Fibroblast of mammary gland (primary cell): ENCODE measurements at regions not wholly inside any gene's neighbourhood (a gene's known extent, or its start where the extent isn't known, plus 50 kb on each side); places are given as distances from the start of the nearest gene placed in this dataset.
"Not testable (repeated sequence)": the region's sequence is repeated elsewhere in the genome, so short reads cannot be mapped to it uniquely, and the experiment has no call there.

Experiments
- DNase-seq: peaks from one replicate; pipeline ENCODE4 v3.0.0-alpha.2; 2010; ENCODE audit warnings: low read depth
- H3K4me3 ChIP-seq: 2 replicates; pipeline ENCODE4 v1.5.1; 2011; ENCODE audit warnings: low read depth, mild to moderate bottlenecking, low read length, moderate library complexity; ENCODE audit not compliant: control insufficient read depth
- TF ChIP-seq, protein P1 (sequence below): conservative IDR thresholded peaks from 2 replicates; pipeline ENCODE4 v1.5.1; 2011; ENCODE audit warnings: low read depth, low read length, inconsistent platforms; ENCODE audit not compliant: control insufficient read depth, insufficient read depth

- DNase-seq = no peak
- no peak overlapping the region for H3K4me3 ChIP-seq
- TF ChIP-seq, protein P1, sequence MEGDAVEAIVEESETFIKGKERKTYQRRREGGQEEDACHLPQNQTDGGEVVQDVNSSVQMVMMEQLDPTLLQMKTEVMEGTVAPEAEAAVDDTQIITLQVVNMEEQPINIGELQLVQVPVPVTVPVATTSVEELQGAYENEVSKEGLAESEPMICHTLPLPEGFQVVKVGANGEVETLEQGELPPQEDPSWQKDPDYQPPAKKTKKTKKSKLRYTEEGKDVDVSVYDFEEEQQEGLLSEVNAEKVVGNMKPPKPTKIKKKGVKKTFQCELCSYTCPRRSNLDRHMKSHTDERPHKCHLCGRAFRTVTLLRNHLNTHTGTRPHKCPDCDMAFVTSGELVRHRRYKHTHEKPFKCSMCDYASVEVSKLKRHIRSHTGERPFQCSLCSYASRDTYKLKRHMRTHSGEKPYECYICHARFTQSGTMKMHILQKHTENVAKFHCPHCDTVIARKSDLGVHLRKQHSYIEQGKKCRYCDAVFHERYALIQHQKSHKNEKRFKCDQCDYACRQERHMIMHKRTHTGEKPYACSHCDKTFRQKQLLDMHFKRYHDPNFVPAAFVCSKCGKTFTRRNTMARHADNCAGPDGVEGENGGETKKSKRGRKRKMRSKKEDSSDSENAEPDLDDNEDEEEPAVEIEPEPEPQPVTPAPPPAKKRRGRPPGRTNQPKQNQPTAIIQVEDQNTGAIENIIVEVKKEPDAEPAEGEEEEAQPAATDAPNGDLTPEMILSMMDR = no peak
Measured at GRCh38 chr5:82511134-82511533, 233.0 kb upstream of the RPS23 start.

GRCh38 chr5:82509762-82510161, 231.6 kb upstream of the RPS23 start:
- TF ChIP-seq, protein P1 = no peak
- DNase-seq = no peak
- H3K4me3 ChIP-seq = no peak overlapping the region

GRCh38 chr5:82506390-82506789, 228.2 kb upstream of the RPS23 start:
- not testable (repeated sequence) for H3K4me3 ChIP-seq, DNase-seq

DNA sequence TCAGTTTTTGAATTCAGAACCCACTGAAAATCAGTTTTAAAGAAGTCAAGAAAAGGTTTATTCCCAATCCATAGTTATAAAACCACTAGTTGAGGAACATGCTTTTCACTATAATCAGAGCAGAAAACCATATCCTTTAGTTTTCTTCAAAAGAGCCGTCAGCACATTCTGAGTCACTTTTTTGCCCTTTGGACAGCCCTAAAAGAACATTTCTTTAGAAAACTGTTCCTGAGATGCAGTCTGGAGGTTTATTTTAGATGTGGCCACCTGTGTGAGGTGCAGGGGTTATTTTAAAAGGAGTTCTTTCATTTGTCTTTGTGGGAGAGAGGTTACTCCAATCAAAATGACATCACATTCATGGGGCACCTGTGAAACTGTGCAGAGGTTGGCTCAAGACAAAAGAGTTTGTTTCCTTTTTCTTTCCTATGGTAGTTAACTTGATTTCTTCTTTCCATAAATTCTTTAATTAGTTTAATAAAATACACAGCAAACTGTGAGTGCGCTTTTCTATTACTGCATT, 221.6 kb upstream of the RPS23 start:
- H3K4me3 ChIP-seq = no peak overlapping the region
- DNase-seq = no peak
- TF ChIP-seq, protein P1 = no peak

DNA sequence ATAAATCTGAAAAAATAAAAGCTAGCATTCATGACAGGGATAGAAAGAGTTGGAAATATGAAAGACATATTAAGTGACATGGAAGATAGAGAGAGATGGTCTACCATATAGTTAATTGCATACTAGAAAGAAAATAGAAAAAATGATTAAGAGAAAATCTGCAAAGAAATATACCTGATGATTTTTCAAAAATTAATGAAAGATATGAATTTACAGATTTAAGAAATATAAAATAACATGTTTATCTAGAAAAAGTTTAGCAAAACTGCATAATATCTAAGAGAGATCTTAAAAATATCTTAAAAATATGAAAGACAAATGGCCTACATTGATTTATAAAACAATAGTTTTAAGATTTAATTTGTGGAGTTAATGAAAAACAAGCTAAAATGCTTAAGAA, 219.1 kb upstream of the RPS23 start:
- no peak overlapping the region for H3K4me3 ChIP-seq
- TF ChIP-seq, protein P1 = no peak
- DNase-seq = no peak

DNA sequence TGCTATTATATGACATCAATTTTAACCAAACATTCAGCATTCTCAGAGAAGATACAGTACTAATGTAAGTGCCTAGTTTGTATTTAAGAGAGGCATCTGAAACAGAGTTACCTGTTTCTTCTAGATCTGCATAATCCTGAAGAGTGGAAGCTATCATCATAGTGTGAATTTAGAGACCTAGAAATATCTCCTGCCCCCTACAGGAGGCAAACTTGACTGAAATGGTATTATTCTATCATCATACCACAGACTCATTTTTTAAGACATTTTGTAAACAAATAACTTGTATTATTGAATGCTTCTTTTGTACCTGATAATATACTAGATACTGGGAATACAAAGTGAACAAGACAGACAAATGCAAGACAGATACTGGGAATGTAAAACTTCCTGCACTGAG, 216.8 kb upstream of the RPS23 start:
- H3K4me3 ChIP-seq = no peak overlapping the region
- DNase-seq = peak; percentile 36
- TF ChIP-seq, protein P1 = peak; percentile 55

GRCh38 chr5:82493221-82493620, 215.1 kb upstream of the RPS23 start:
- TF ChIP-seq, protein P1 = no peak
- H3K4me3 ChIP-seq = no peak overlapping the region
- DNase-seq = no peak
